MM.1S (cell line): ENCODE measurements at regions not wholly inside any gene's neighbourhood (a gene's known extent, or its start where the extent isn't known, plus 50 kb on each side); places are given as distances from the start of the nearest gene placed in this dataset.

Experiments used
- DNase-seq: peaks from one replicate; pipeline ENCODE4 v3.0.0-alpha.2; 2015
- H2AFZ ChIP-seq: fragments of 300-600 bp; sonication (generic); 2 replicates; pipeline ENCODE4 v1.6.0; 2016; ENCODE audit warnings: antibody characterized with exemption, low read length
- H3F3A ChIP-seq: fragments of 300-600 bp; sonication (generic); 2 replicates; pipeline ENCODE4 v1.6.1; 2016; ENCODE audit warnings: mild to moderate bottlenecking, antibody characterized with exemption, low read length, moderate library complexity, mixed read lengths; ENCODE audit not compliant: insufficient read depth
- H3K27ac ChIP-seq: fragments of 300-600 bp; sonication (generic); 2 replicates; pipeline ENCODE4 v1.5.1; 2016; ENCODE audit warnings: mild to moderate bottlenecking, low read length
- H3K27me3 ChIP-seq: fragments of 300-600 bp; sonication (generic); replicated peaks from 2 replicates; pipeline ENCODE4 v1.6.0; 2016; ENCODE audit warnings: low read length; ENCODE audit not compliant: insufficient read depth
- H3K36me3 ChIP-seq: fragments of 300-600 bp; sonication (generic); replicated peaks from 2 replicates; pipeline ENCODE4 v1.6.1; 2016; ENCODE audit warnings: mild to moderate bottlenecking, low read length, mixed read lengths; ENCODE audit not compliant: insufficient read depth
- H3K4me1 ChIP-seq: fragments of 300-600 bp; sonication (generic); 2 replicates; pipeline ENCODE4 v1.6.1; 2016; ENCODE audit warnings: low read length, mixed read lengths
- H3K4me2 ChIP-seq: fragments of 300-600 bp; sonication (generic); 2 replicates; pipeline ENCODE4 v1.6.0; 2016; ENCODE audit warnings: low read depth, low read length
- H3K4me3 ChIP-seq: fragments of 300-600 bp; sonication (generic); 2 replicates; pipeline ENCODE4 v1.5.1; 2016; ENCODE audit warnings: low read length, mixed read lengths
- H3K79me2 ChIP-seq: fragments of 300-600 bp; sonication (generic); 2 replicates; pipeline ENCODE4 v1.6.1; 2016; ENCODE audit warnings: mixed run types, low read length, mixed read lengths
- H3K9ac ChIP-seq: fragments of 300-600 bp; sonication (generic); 2 replicates; pipeline ENCODE4 v1.6.1; 2016; ENCODE audit warnings: low read length, mixed read lengths
- H3K9me2 ChIP-seq: fragments of 300-600 bp; sonication (generic); replicated peaks from 2 replicates; pipeline ENCODE4 v1.6.1; 2016; ENCODE audit warnings: mild to moderate bottlenecking, low read length, mixed read lengths; ENCODE audit not compliant: insufficient read depth
- H3K9me3 ChIP-seq: fragments of 300-600 bp; sonication (generic); replicated peaks from 2 replicates; pipeline ENCODE4 v1.6.1; 2016; ENCODE audit warnings: mild to moderate bottlenecking, low read length, mixed read lengths; ENCODE audit not compliant: insufficient read depth
- H4K20me1 ChIP-seq: fragments of 300-600 bp; sonication (generic); 2 replicates; pipeline ENCODE4 v1.6.1; 2016; ENCODE audit warnings: mild to moderate bottlenecking, low read length, moderate library complexity, mixed read lengths; ENCODE audit not compliant: insufficient read depth
- EZH2 ChIP-seq: fragments of 300-600 bp; sonication (generic); optimal IDR thresholded peaks from 2 replicates; pipeline ENCODE3; 2017; ENCODE audit warnings: low read depth, mild to moderate bottlenecking, antibody characterized with exemption, low read length, mixed read lengths
- EZH2phosphoT487 ChIP-seq: fragments of 300-600 bp; sonication (generic); IDR thresholded peaks from 2 replicates; pipeline ENCODE4 v1.6.1; 2018; ENCODE audit warnings: antibody characterized with exemption, low read length
- TF ChIP-seq, protein P1 (sequence below): fragments of 300-600 bp; sonication (generic); IDR thresholded peaks from 2 replicates; pipeline ENCODE4 v1.5.1; 2016; ENCODE audit warnings: antibody characterized with exemption, low read length, mixed read lengths

GRCh38 chr10:10208196-10208595 is 809.5 kb upstream of the CELF2 start:
- TF ChIP-seq EZH2 = no peak
- no peak for TF ChIP-seq EZH2phosphoT487
- TF ChIP-seq, protein P1, sequence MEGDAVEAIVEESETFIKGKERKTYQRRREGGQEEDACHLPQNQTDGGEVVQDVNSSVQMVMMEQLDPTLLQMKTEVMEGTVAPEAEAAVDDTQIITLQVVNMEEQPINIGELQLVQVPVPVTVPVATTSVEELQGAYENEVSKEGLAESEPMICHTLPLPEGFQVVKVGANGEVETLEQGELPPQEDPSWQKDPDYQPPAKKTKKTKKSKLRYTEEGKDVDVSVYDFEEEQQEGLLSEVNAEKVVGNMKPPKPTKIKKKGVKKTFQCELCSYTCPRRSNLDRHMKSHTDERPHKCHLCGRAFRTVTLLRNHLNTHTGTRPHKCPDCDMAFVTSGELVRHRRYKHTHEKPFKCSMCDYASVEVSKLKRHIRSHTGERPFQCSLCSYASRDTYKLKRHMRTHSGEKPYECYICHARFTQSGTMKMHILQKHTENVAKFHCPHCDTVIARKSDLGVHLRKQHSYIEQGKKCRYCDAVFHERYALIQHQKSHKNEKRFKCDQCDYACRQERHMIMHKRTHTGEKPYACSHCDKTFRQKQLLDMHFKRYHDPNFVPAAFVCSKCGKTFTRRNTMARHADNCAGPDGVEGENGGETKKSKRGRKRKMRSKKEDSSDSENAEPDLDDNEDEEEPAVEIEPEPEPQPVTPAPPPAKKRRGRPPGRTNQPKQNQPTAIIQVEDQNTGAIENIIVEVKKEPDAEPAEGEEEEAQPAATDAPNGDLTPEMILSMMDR = no peak
- Histone ChIP-seq H3K9ac (no peak overlapping the region), H3K4me2 (no peak overlapping the region), H3K27me3 (no peaks in the 10 kb centered on the region), H4K20me1 (no peaks in the 10 kb centered on the region), H3K79me2 (no peaks in the 10 kb centered on the region), H3K36me3 (no peaks in the 10 kb centered on the region), H3K9me2 (no peaks in the 10 kb centered on the region), H3K4me1 (0 out of 2 replicates have a peak, but pooled peaks cover 3% of the 10 kb centered on the region), H3K9me3 (no peaks in the 10 kb centered on the region), H3K27ac (no peak overlapping the region), H2AFZ (no peak overlapping the region), H3F3A (no peaks in the 10 kb centered on the region), H3K4me3 (no peak overlapping the region)
- DNase-seq = no peak

DNA sequence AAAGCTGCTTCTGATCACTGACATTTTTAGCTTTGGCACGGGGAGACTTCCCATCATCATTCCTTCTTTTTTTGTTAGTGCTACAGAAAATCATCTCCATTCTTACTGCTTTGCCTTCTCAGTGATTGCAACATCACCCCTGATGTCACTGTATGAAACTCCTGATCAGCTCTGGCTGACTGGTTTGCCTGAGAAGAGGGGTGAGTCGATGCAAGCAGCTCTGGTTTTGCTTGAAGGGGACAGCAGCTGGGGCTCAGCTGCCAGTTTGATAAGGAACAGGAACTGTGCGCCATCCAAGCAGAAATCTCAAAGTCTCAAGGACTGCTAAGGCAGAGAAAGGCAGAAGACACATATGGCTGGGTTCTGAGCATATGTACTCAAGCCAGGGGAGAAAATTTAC is 808.5 kb upstream of the CELF2 start:
- peaks cover 9% of the 10 kb centered on the region; the same call in 1 of the 2 replicates for H3K4me1 ChIP-seq
- H3K4me3 ChIP-seq = no peak overlapping the region
- H4K20me1 ChIP-seq = no peaks in the 10 kb centered on the region
- DNase-seq = no peak
- no peaks in the 10 kb centered on the region for H3F3A ChIP-seq
- no peaks in the 10 kb centered on the region for H3K79me2 ChIP-seq
- no peaks in the 10 kb centered on the region for H3K36me3 ChIP-seq
- TF ChIP-seq EZH2 (no peak), EZH2phosphoT487 (no peak)
- TF ChIP-seq, protein P1 = no peak
- no peaks in the 10 kb centered on the region for H3K9me3 ChIP-seq
- no peak overlapping the region for H2AFZ ChIP-seq
- no peaks in the 10 kb centered on the region for H3K27me3 ChIP-seq
- H3K4me2 ChIP-seq = no peak overlapping the region
- no peak overlapping the region for H3K27ac ChIP-seq
- H3K9ac ChIP-seq = no peak overlapping the region
- H3K9me2 ChIP-seq = no peaks in the 10 kb centered on the region

- no peak overlapping the region for H3K4me3 ChIP-seq
- H3K36me3 ChIP-seq = no peaks in the 10 kb centered on the region
- H3K27ac ChIP-seq = no peak overlapping the region
- peaks cover 9% of the 10 kb centered on the region; the same call in 1 of the 2 replicates for H3K4me1 ChIP-seq
- H3K9me3 ChIP-seq = no peaks in the 10 kb centered on the region
- H3K9me2 ChIP-seq = no peaks in the 10 kb centered on the region
- H2AFZ ChIP-seq = no peak overlapping the region
- no peak overlapping the region for H3K9ac ChIP-seq
- H4K20me1 ChIP-seq = no peaks in the 10 kb centered on the region
- no peaks in the 10 kb centered on the region for H3K27me3 ChIP-seq
- DNase-seq = no peak
- no peaks in the 10 kb centered on the region for H3K79me2 ChIP-seq
- H3F3A ChIP-seq = no peaks in the 10 kb centered on the region
- TF ChIP-seq EZH2 (no peak), EZH2phosphoT487 (no peak)
- TF ChIP-seq, protein P1 = no peak
- H3K4me2 ChIP-seq = no peak overlapping the region
Measured at GRCh38 chr10:10211409-10211808, 806.3 kb upstream of the CELF2 start.
